HepG2 (cell line): ENCODE measurements at regions not wholly inside any gene's neighbourhood (a gene's known extent, or its start where the extent isn't known, plus 50 kb on each side); places are given as distances from the start of the nearest gene placed in this dataset.

Experiments
- ATAC-seq: fragments of 200-7000 bp; cut with Tn5 transposase; 3 replicates; pipeline ENCODE4 v1.9.1; 2020; ENCODE audit warnings: mild to moderate bottlenecking, moderate library complexity
- BruUV-seq: library from RNA; stranded (reverse); fragments of 400-500 nt; replicated peaks from 2 replicates; lab custom pipeline; 2021; lab: Mats Ljungman, UMichigan
- CTCF ChIA-PET: fragments of 300-600 bp; formaldehyde crosslinking; extraction: SDS; loops from one replicate; lab custom pipeline; 2021; ENCODE audit warnings: low total read pairs, inconsistent platforms, low intra/inter-chr PET ratio; lab: Yijun Ruan, JAX
- POLR2A ChIA-PET: fragments of 350-600 bp; sonication (Branson Sonifier 250); formaldehyde crosslinking; loops from one replicate; lab custom pipeline; 2020; ENCODE audit warnings: antibody characterized with exemption, inconsistent platforms; lab: Yijun Ruan, JAX
- DNase-seq: peaks from one replicate; pipeline ENCODE4 v3.0.0-alpha.2; 2015; ENCODE audit warnings: low spot score
- FAIRE-seq: peaks from 3 replicates; lab custom pipeline; 2011; peaks lifted over from hg19 to GRCh38; lab: Jason Lieb, UNC
- H2AFZ ChIP-seq: one replicate; pipeline ENCODE4 v1.6.1; 2011; ENCODE audit warnings: low read length, inconsistent platforms
- H3K27ac ChIP-seq: fragments of 300-600 bp; 3 replicates; pipeline ENCODE4 v1.8.0; 2011; ENCODE audit warnings: mixed run types, mild to moderate bottlenecking, mixed read lengths, low read length, inconsistent platforms; ENCODE audit not compliant: insufficient read depth; ENCODE audit errors: extremely low read length
- H3K27me3 ChIP-seq, 2 experiments: fragments of 200-600 bp in 1 of 2; 2 replicates in 1 of 2; 3 replicates in 1 of 2; pipeline versions ENCODE4 v1.6.0 to v1.8.0; 2011; ENCODE audit warnings: low read length in 2 of 2, mild to moderate bottlenecking in 2 of 2, moderate library complexity in 2 of 2, inconsistent platforms in 1 of 2; ENCODE audit not compliant: insufficient read depth in 2 of 2, control insufficient read depth in 1 of 2
- H3K36me3 ChIP-seq, 2 experiments: fragments of 200-600 bp in 1 of 2; replicated peaks in 1 of 2; 2 replicates in 1 of 2; 3 replicates in 1 of 2; pipeline versions ENCODE4 v1.5.1 to v1.8.0; 2011; ENCODE audit warnings: low read length in 2 of 2, inconsistent platforms in 1 of 2; ENCODE audit not compliant: insufficient read depth in 2 of 2, control insufficient read depth in 1 of 2
- H3K4me1 ChIP-seq: 2 replicates; pipeline ENCODE4 v1.5.1; 2012; ENCODE audit warnings: low read length, inconsistent platforms; ENCODE audit not compliant: insufficient read depth
- H3K4me2 ChIP-seq: 2 replicates; pipeline ENCODE4 v1.6.0; 2011; ENCODE audit warnings: low read depth, low read length, inconsistent platforms
- H3K4me3 ChIP-seq, 3 experiments: fragments of 200-600 bp in 1 of 3; sonication (generic), shearing (Covaris generic) in 1 of 3; replicated peaks in 1 of 3; 2 replicates each; pipeline ENCODE4 v1.5.1; 2011 to 2016; ENCODE audit warnings: low read length in 3 of 3, inconsistent platforms in 2 of 3, low read depth in 2 of 3, mild to moderate bottlenecking in 2 of 3, control low read depth in 1 of 3, mixed read lengths in 1 of 3; ENCODE audit not compliant: insufficient read depth in 1 of 3
- H3K79me2 ChIP-seq: one replicate; pipeline ENCODE4 v1.6.1; 2011; ENCODE audit warnings: low read length, inconsistent platforms; ENCODE audit not compliant: insufficient read depth
- H3K9ac ChIP-seq: 2 replicates; pipeline ENCODE4 v1.6.0; 2011; ENCODE audit warnings: mild to moderate bottlenecking, low read depth, low read length, inconsistent platforms; ENCODE audit not compliant: insufficient read depth
- H3K9me3 ChIP-seq: 2 replicates; pipeline ENCODE4 v1.5.1; 2012; ENCODE audit warnings: mild to moderate bottlenecking, low read length
- H4K20me1 ChIP-seq: 2 replicates; pipeline ENCODE4 v1.6.0; 2011; ENCODE audit warnings: inconsistent platforms, mild to moderate bottlenecking, low read length, moderate library complexity; ENCODE audit not compliant: insufficient read depth
- BRD4 ChIP-seq: sonication (generic); formaldehyde crosslinking; IDR thresholded peaks from 2 replicates; pipeline ENCODE4 v1.4.0; 2020; ENCODE audit warnings: missing genetic modification reagents
- FOXP4 ChIP-seq: sonication (generic); formaldehyde crosslinking; IDR thresholded peaks from 2 replicates; pipeline ENCODE4 v1.4.0; 2020; ENCODE audit warnings: missing genetic modification reagents
- HOXA3 ChIP-seq: sonication (generic); formaldehyde crosslinking; IDR thresholded peaks from 2 replicates; pipeline ENCODE4 v1.5.0; 2020; ENCODE audit warnings: missing genetic modification reagents
- KAT8 ChIP-seq: IDR thresholded peaks from 2 replicates; pipeline ENCODE4 v1.6.1; 2016; ENCODE audit warnings: missing genetic modification reagents, missing compliant biosample characterization
- RCOR2 ChIP-seq: IDR thresholded peaks from 2 replicates; pipeline ENCODE4 v1.6.1; 2016; ENCODE audit warnings: missing biosample characterization, missing genetic modification reagents
- ZBTB44 ChIP-seq: sonication (generic); formaldehyde crosslinking; IDR thresholded peaks from 2 replicates; pipeline ENCODE4 v1.4.0; 2020; ENCODE audit warnings: missing genetic modification reagents
- ZNF33B ChIP-seq: sonication (generic); formaldehyde crosslinking; IDR thresholded peaks from 2 replicates; pipeline ENCODE4 v1.5.1; 2020; ENCODE audit warnings: mild to moderate bottlenecking, missing genetic modification reagents
- ZNF382 ChIP-seq: sonication (generic); formaldehyde crosslinking; IDR thresholded peaks from 2 replicates; pipeline ENCODE4 v1.5.0; 2020; ENCODE audit warnings: missing genetic modification reagents, mild to moderate bottlenecking, borderline replicate concordance
- WGBS: methylation state at CpG from one replicate; pipeline ENCODE4 v1.1.6; 2017; ENCODE audit warnings: low lambda C conversion rate; 5-methylcytosine and 5-hydroxymethylcytosine counted together
- in situ Hi-C: cut with HindIII; loops from 2 replicates; pipeline ENCODE4 v1.10.0; 2017; ENCODE audit warnings: low pct_unique_long_range_greater_than_20kb; ENCODE audit not compliant: extremely low pct_ligation_motif_present
- intact Hi-C: fragments of 100-400 bp; cut with micrococcal nuclease; formaldehyde crosslinking; loops from one replicate; pipeline ENCODE4 v1.10.0; 2022; ENCODE audit not compliant: unreplicated experiment
- TF ChIP-seq, protein P1 (sequence below): sonication (generic); formaldehyde crosslinking; IDR thresholded peaks from 2 replicates; pipeline ENCODE4 v1.4.0; 2020; ENCODE audit warnings: missing genetic modification reagents
- TF ChIP-seq, protein P2 (sequence below): sonication (generic); formaldehyde crosslinking; IDR thresholded peaks from 2 replicates; pipeline ENCODE4 v1.4.0; 2020; ENCODE audit warnings: missing genetic modification reagents
- TF ChIP-seq, protein P3 (sequence below): sonication (generic); formaldehyde crosslinking; IDR thresholded peaks from 2 replicates; pipeline ENCODE4 v1.4.0; 2020; ENCODE audit warnings: mild to moderate bottlenecking, low read depth, missing genetic modification reagents

GRCh38 chr3:84125201-84125721 lies 833.5 kb upstream of the CADM2 start (continued):
- TF ChIP-seq FOXP4 (CRISPR knock-in tag) (no peak), ZBTB44 (CRISPR knock-in tag) (no peak), ZNF33B (CRISPR knock-in tag) (no peak), KAT8 (no peak)

DNA sequence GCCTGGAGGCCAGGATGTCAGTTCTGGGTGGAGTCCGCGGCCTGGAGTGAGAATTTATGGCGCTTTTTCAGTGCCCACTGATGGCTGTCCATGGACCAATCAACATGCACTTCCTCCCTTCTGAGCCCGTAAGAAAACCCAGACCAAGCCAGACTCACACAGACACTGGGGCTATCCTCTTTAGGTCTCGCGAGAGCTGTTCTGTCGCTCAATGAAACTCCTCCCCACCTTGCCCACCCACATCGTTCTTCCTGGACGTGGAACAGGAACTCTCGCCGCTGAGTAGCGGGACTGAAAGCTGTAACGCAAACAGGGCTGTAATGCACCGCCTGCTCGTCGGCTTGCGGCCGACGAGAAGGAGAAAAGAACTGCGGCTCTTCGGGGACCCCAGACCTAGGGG lies 833.0 kb upstream of the CADM2 start:
- FAIRE-seq = no peak
- WGBS = 74% methylated on average over 14 of the region's 21 CpGs
- Histone ChIP-seq H3K79me2 (no peaks in the 10 kb centered on the region), H3K4me3 (no peak overlapping the region), H2AFZ (no peak overlapping the region), H3K9me3 (no peaks in the 10 kb centered on the region), H3K27ac (no peak overlapping the region), H3K27me3 (no peaks in the 10 kb centered on the region), H3K4me2 (no peak overlapping the region), H3K4me1 (no peaks in the 10 kb centered on the region), H3K36me3 (no peaks in the 10 kb centered on the region), H3K9ac (no peak overlapping the region), H4K20me1 (no peaks in the 10 kb centered on the region)
- BruUV-seq = no TSS peak
- ChIA-PET POLR2A (no interaction called here), CTCF (no interaction called here)
- intact Hi-C loops (no loop called here), in situ Hi-C loops (no loop called here)
- ATAC-seq = no peak
- no peak for DNase-seq
- TF ChIP-seq HOXA3 (CRISPR knock-in tag) = no peak
- TF ChIP-seq, protein P1, sequence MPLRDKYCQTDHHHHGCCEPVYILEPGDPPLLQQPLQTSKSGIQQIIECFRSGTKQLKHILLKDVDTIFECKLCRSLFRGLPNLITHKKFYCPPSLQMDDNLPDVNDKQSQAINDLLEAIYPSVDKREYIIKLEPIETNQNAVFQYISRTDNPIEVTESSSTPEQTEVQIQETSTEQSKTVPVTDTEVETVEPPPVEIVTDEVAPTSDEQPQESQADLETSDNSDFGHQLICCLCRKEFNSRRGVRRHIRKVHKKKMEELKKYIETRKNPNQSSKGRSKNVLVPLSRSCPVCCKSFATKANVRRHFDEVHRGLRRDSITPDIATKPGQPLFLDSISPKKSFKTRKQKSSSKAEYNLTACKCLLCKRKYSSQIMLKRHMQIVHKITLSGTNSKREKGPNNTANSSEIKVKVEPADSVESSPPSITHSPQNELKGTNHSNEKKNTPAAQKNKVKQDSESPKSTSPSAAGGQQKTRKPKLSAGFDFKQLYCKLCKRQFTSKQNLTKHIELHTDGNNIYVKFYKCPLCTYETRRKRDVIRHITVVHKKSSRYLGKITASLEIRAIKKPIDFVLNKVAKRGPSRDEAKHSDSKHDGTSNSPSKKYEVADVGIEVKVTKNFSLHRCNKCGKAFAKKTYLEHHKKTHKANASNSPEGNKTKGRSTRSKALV = no peak
- TF ChIP-seq BRD4 = no peak
- TF ChIP-seq RCOR2 (CRISPR knock-in tag) = no peak
- TF ChIP-seq, protein P2, sequence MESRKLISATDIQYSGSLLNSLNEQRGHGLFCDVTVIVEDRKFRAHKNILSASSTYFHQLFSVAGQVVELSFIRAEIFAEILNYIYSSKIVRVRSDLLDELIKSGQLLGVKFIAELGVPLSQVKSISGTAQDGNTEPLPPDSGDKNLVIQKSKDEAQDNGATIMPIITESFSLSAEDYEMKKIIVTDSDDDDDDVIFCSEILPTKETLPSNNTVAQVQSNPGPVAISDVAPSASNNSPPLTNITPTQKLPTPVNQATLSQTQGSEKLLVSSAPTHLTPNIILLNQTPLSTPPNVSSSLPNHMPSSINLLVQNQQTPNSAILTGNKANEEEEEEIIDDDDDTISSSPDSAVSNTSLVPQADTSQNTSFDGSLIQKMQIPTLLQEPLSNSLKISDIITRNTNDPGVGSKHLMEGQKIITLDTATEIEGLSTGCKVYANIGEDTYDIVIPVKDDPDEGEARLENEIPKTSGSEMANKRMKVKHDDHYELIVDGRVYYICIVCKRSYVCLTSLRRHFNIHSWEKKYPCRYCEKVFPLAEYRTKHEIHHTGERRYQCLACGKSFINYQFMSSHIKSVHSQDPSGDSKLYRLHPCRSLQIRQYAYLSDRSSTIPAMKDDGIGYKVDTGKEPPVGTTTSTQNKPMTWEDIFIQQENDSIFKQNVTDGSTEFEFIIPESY = no peak
- TF ChIP-seq, protein P3, sequence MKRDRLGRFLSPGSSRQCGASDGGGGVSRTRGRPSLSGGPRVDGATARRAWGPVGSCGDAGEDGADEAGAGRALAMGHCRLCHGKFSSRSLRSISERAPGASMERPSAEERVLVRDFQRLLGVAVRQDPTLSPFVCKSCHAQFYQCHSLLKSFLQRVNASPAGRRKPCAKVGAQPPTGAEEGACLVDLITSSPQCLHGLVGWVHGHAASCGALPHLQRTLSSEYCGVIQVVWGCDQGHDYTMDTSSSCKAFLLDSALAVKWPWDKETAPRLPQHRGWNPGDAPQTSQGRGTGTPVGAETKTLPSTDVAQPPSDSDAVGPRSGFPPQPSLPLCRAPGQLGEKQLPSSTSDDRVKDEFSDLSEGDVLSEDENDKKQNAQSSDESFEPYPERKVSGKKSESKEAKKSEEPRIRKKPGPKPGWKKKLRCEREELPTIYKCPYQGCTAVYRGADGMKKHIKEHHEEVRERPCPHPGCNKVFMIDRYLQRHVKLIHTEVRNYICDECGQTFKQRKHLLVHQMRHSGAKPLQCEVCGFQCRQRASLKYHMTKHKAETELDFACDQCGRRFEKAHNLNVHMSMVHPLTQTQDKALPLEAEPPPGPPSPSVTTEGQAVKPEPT (CRISPR knock-in tag) = no peak
- TF ChIP-seq ZNF382 = no peak
